ENCODE measurements at regions not wholly inside any gene's neighbourhood (a gene's known extent, or its start where the extent isn't known, plus 50 kb on each side); places are given as distances from the start of the nearest gene placed in this dataset.

GRCh38 chr15:92524161-92524560 lies 130.5 kb downstream of the ST8SIA2 start:
- peaks cover 6% of the 10 kb centered on the region for H3K27me3 Mint-ChIP-seq
- H3K4me3 Mint-ChIP-seq, result no peak overlapping the region
- ChIA-PET CTCF (interaction anchor here (6.9 kb wide), 1 partner anchor 190 kb away, joined by 77 read pairs; no protein-coding TSS in a partner anchor), POLR2A (no interaction called here)
- H3K36me3 Mint-ChIP-seq, result no peaks in the 10 kb centered on the region
- no peak for DNase-seq
- intact Hi-C loops (cut with micrococcal nuclease), result no loop called here
- H3K9me3 Mint-ChIP-seq, result no peaks in the 10 kb centered on the region
- H3K4me1 Mint-ChIP-seq (ENCODE audit: low read depth), result peaks cover 6% of the 10 kb centered on the region
- no peak overlapping the region for H3K27ac Mint-ChIP-seq

- DNase-seq, result no peak
- ChIA-PET CTCF (interaction anchor here (6.9 kb wide), 1 partner anchor 191 kb away, joined by 77 read pairs; no protein-coding TSS in a partner anchor), POLR2A (no interaction called here)
- H3K4me1 Mint-ChIP-seq (ENCODE audit: low read depth), result peaks cover 6% of the 10 kb centered on the region
- H3K36me3 Mint-ChIP-seq, result no peaks in the 10 kb centered on the region
- intact Hi-C loops (cut with micrococcal nuclease), result no loop called here
- no peaks in the 10 kb centered on the region for H3K9me3 Mint-ChIP-seq
- no peak overlapping the region for H3K4me3 Mint-ChIP-seq
- no peaks in the 10 kb centered on the region for H3K27me3 Mint-ChIP-seq
- H3K27ac Mint-ChIP-seq, result no peak overlapping the region
Observed at GRCh38 chr15:92523176-92523575, 129.5 kb downstream of the ST8SIA2 start.

- Mint-ChIP-seq H3K36me3 (no peaks in the 10 kb centered on the region), H3K4me1 (ENCODE audit: low read depth) (peaks cover 6% of the 10 kb centered on the region), H3K27ac (no peak overlapping the region), H3K4me3 (no peak overlapping the region), H3K27me3 (no peaks in the 10 kb centered on the region), H3K9me3 (no peaks in the 10 kb centered on the region)
- ChIA-PET POLR2A (no interaction called here), CTCF (interaction anchor here (0.7 to 6.9 kb wide), 15 partner anchors 11 to 424 kb away, joined by 3 to 77 read pairs (median 4); partner anchors contain the start of gene FAM174B)
- intact Hi-C loops (cut with micrococcal nuclease), result loop anchor here (1.0 kb wide), 1 partner anchor 193 kb away; no protein-coding TSS in a partner anchor
- DNase-seq, result peak; percentile 73
Observed at GRCh38 chr15:92521624-92522008, 127.9 kb downstream of the ST8SIA2 start.

GRCh38 chr15:92520914-92521623 lies 127.4 kb downstream of the ST8SIA2 start:
- peaks cover 6% of the 10 kb centered on the region for H3K4me1 Mint-ChIP-seq (ENCODE audit: low read depth)
- H3K27me3 Mint-ChIP-seq, result no peaks in the 10 kb centered on the region
- ChIA-PET CTCF (interaction anchor here (0.8 to 6.9 kb wide), 13 partner anchors 10 to 213 kb away, joined by 3 to 77 read pairs (median 4); no protein-coding TSS in a partner anchor), POLR2A (no interaction called here)
- H3K4me3 Mint-ChIP-seq, result no peak overlapping the region
- no peaks in the 10 kb centered on the region for H3K9me3 Mint-ChIP-seq
- intact Hi-C loops (cut with micrococcal nuclease), result loop anchor here (1.0 kb wide), 1 partner anchor 193 kb away; no protein-coding TSS in a partner anchor
- no peaks in the 10 kb centered on the region for H3K36me3 Mint-ChIP-seq
- H3K27ac Mint-ChIP-seq, result no peak overlapping the region
- DNase-seq, result no peak

GRCh38 chr15:92519709-92520108 lies 126.0 kb downstream of the ST8SIA2 start:
- POLR2A ChIA-PET, result no interaction called here
- intact Hi-C loops (cut with micrococcal nuclease), result no loop called here
- no peaks in the 10 kb centered on the region for H3K9me3 Mint-ChIP-seq
- no peaks in the 10 kb centered on the region for H3K36me3 Mint-ChIP-seq
- CTCF ChIA-PET, result interaction anchor here (6.9 kb wide), 1 partner anchor 194 kb away, joined by 77 read pairs; no protein-coding TSS in a partner anchor
- no peaks in the 10 kb centered on the region for H3K27me3 Mint-ChIP-seq
- no peak overlapping the region for H3K27ac Mint-ChIP-seq
- H3K4me3 Mint-ChIP-seq, result no peak overlapping the region
- DNase-seq, result no peak
- peaks cover 6% of the 10 kb centered on the region for H3K4me1 Mint-ChIP-seq (ENCODE audit: low read depth)

All from activated CD4-positive, alpha-beta memory T cell treated with anti-CD3 and anti-CD28 coated beads for 36 hours (primary cell).